ENCODE measurements at regions not wholly inside any gene's neighbourhood (a gene's known extent, or its start where the extent isn't known, plus 50 kb on each side); places are given as distances from the start of the nearest gene placed in this dataset.

DNA sequence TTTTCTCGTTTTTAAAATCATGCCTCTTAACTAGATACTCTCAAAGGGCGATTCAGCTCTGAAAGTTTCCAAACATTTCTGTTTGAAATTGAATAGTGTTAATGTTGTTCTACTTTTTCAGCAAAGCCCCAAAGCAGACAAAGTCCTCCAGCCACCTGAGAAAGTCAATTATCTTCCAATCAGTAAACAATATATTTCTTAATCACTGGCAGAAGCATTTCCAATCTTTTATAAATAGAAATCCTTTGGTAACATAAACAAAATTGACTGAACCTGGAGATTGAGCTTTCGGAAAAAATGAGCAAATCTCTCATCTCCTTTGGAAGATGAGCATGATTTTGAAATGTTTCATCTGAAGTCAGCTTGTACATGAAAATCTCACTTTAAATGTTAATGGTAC is 84.4 kb upstream of the FIBIN start:
- no peak for TF ChIP-seq TARDBP (IDR thresholded peaks at IDR 0.05)
- TF ChIP-seq BHLHE40 (IDR thresholded peaks at IDR 0.05; ENCODE audit: borderline replicate concordance) = no peak
- no peak for TF ChIP-seq NFRKB (IDR thresholded peaks at IDR 0.05)
- TF ChIP-seq, protein P1, sequence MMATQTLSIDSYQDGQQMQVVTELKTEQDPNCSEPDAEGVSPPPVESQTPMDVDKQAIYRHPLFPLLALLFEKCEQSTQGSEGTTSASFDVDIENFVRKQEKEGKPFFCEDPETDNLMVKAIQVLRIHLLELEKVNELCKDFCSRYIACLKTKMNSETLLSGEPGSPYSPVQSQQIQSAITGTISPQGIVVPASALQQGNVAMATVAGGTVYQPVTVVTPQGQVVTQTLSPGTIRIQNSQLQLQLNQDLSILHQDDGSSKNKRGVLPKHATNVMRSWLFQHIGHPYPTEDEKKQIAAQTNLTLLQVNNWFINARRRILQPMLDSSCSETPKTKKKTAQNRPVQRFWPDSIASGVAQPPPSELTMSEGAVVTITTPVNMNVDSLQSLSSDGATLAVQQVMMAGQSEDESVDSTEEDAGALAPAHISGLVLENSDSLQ (IDR thresholded peaks at IDR 0.05) = no peak
- no peak for TF ChIP-seq ELF4 (IDR thresholded peaks at IDR 0.05)
- no peak for TF ChIP-seq CTBP1 (IDR thresholded peaks at IDR 0.05; ENCODE audit: borderline replicate concordance)
- TF ChIP-seq L3MBTL2 (conservative IDR thresholded peaks at IDR 0.05) = no peak
- TF ChIP-seq ARNT (IDR thresholded peaks at IDR 0.05) = no peak
- TF ChIP-seq HDGF (IDR thresholded peaks at IDR 0.05; ENCODE audit: borderline replicate concordance) = no peak
- no peak for TF ChIP-seq FOXA1 (IDR thresholded peaks at IDR 0.05)
- no peak for TF ChIP-seq SUZ12 (IDR thresholded peaks at IDR 0.05)
- no peak for TF ChIP-seq FOXM1 (IDR thresholded peaks at IDR 0.05; ENCODE audit: borderline replicate concordance)
- no peak for TF ChIP-seq ZNF384 (IDR thresholded peaks at IDR 0.05)
- TF ChIP-seq FOXK2 (IDR thresholded peaks at IDR 0.05) = no peak
- no peak for TF ChIP-seq LEF1 (IDR thresholded peaks at IDR 0.05; ENCODE audit: borderline replicate concordance)
- TF ChIP-seq SP1 (IDR thresholded peaks at IDR 0.05) = no peak
- DNase-seq (ENCODE audit: extremely low spot score) = no peak
- ChIA-PET CTCF (no interaction called here), POLR2A (no interaction called here)

DNA sequence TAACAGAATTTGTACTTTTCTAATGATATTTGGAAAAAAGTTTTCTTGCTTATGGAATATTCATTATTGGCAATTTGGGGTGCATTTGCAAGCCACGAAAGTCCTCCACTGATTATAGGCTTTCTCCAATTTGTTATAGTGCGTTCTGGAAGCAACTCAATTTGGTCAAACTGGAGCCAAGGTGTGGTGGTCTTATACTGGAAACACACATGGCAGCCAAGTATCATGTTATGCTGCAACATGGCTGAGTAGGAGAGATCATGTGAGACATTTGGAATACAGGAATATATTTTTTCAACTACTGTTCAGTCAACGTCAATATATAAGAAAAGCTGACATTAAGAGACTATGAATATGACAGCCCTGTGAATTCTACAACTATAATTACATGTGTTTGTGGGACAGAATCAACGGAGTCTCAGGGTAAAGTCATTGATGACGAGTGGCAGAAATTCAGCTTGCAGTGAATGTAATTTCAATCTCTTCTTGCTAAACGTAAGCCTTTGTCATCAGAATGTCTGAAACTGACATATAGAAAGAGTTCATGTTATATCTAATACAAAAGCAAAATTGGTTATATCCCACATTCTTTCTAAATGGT is 83.8 kb upstream of the FIBIN start:
- CTCF ChIA-PET = no interaction called here
- no peak for DNase-seq (ENCODE audit: extremely low spot score)

DNA sequence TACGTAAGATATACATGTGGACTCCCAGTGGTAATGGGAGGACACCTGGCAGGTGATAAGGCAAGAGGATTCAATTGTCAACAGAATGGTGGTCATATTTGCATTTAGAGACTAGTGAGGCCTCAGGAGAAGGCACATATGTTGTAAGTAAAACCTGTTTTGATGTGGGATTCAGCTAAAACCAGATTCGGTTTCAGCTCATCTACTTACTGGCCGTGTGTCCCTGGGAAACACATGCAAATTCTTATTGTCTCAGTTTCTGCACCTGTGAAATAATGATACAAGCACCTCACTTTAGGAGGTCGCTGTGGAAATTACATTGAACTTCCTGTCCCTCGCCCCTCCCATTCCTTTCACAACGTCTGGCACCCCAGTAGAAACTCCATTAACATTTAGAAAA is 78.9 kb upstream of the FIBIN start:
- TF ChIP-seq BHLHE40 (IDR thresholded peaks at IDR 0.05; ENCODE audit: borderline replicate concordance) = no peak
- no peak for TF ChIP-seq L3MBTL2 (conservative IDR thresholded peaks at IDR 0.05)
- no peak for TF ChIP-seq NFRKB (IDR thresholded peaks at IDR 0.05)
- TF ChIP-seq ZNF384 (IDR thresholded peaks at IDR 0.05) = no peak
- no peak for TF ChIP-seq SUZ12 (IDR thresholded peaks at IDR 0.05)
- ChIA-PET POLR2A (no interaction called here), CTCF (no interaction called here)
- DNase-seq (ENCODE audit: extremely low spot score) = no peak

More for the DNA sequence above, 83.8 kb upstream of the FIBIN start:
- POLR2A ChIA-PET = no interaction called here
- TF ChIP-seq L3MBTL2 (conservative IDR thresholded peaks at IDR 0.05) (no peak), FOXA1 (IDR thresholded peaks at IDR 0.05) (no peak), ARNT (IDR thresholded peaks at IDR 0.05) (no peak), SUZ12 (IDR thresholded peaks at IDR 0.05) (no peak), CTBP1 (IDR thresholded peaks at IDR 0.05; ENCODE audit: borderline replicate concordance) (no peak), LEF1 (IDR thresholded peaks at IDR 0.05; ENCODE audit: borderline replicate concordance) (no peak), HDGF (IDR thresholded peaks at IDR 0.05; ENCODE audit: borderline replicate concordance) (no peak), ZNF384 (IDR thresholded peaks at IDR 0.05) (no peak), TARDBP (IDR thresholded peaks at IDR 0.05) (no peak), FOXM1 (IDR thresholded peaks at IDR 0.05; ENCODE audit: borderline replicate concordance) (no peak), BHLHE40 (IDR thresholded peaks at IDR 0.05; ENCODE audit: borderline replicate concordance) (no peak)
- TF ChIP-seq, protein P1 (IDR thresholded peaks at IDR 0.05) = no peak

DNA sequence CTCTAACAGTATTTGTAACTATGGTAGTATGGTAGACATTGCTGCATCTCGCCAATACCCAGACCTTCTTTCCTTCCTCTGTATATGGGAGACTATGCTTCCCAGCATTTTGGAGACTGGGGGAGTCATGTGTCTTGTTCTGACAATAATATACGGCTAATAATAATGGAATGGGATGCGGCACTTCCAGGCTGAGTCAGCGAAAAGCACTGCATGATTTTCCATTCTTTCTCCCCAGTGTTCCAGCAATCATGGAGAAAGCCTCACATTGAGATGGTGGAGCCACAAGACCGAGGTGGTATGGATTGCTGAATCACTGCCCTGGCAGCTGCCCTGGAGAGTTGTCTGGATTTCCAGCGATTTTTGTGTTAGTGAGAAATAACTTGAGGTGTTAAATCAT is 77.1 kb upstream of the FIBIN start:
- POLR2A ChIA-PET = no interaction called here
- DNase-seq (ENCODE audit: extremely low spot score) = no peak
- CTCF ChIA-PET = no interaction called here
- TF ChIP-seq, protein P1 (IDR thresholded peaks at IDR 0.05) = no peak
- no peak for TF ChIP-seq CTBP1 (IDR thresholded peaks at IDR 0.05; ENCODE audit: borderline replicate concordance)
- no peak for TF ChIP-seq ELF4 (IDR thresholded peaks at IDR 0.05)
- TF ChIP-seq NFRKB (IDR thresholded peaks at IDR 0.05) = no peak

DNA sequence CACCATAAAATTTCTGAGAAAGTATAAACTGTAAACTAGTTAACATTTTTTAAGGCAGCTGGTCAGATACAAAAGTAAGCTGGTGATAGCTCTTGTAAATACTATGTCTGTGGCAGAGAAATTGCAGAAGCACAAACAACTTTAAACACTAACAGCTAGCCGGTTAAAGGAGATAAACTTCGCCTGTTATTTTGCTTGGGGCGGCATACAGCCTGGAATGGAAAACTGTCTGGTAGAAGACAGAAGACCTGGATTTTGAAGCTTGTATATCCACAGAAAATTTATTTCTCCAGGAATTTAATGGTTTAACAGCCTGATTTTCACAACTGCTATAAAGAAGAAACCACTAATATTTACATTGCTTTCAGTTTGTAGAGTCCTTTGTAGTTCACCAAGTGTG is 65.3 kb upstream of the FIBIN start:
- ChIA-PET POLR2A (no interaction called here), CTCF (no interaction called here)
- TF ChIP-seq L3MBTL2 (conservative IDR thresholded peaks at IDR 0.05) (no peak), CTBP1 (IDR thresholded peaks at IDR 0.05; ENCODE audit: borderline replicate concordance) (no peak), ARNT (IDR thresholded peaks at IDR 0.05) (no peak), TARDBP (IDR thresholded peaks at IDR 0.05) (no peak), NFRKB (IDR thresholded peaks at IDR 0.05) (no peak), ELF4 (IDR thresholded peaks at IDR 0.05) (no peak), SUZ12 (IDR thresholded peaks at IDR 0.05) (no peak), SP1 (IDR thresholded peaks at IDR 0.05) (no peak), BHLHE40 (IDR thresholded peaks at IDR 0.05; ENCODE audit: borderline replicate concordance) (no peak), LEF1 (IDR thresholded peaks at IDR 0.05; ENCODE audit: borderline replicate concordance) (no peak), ZNF384 (IDR thresholded peaks at IDR 0.05) (no peak), FOXM1 (IDR thresholded peaks at IDR 0.05; ENCODE audit: borderline replicate concordance) (no peak), FOXK2 (IDR thresholded peaks at IDR 0.05) (no peak), FOXA1 (IDR thresholded peaks at IDR 0.05) (no peak), HDGF (IDR thresholded peaks at IDR 0.05; ENCODE audit: borderline replicate concordance) (no peak)
- TF ChIP-seq, protein P1 (IDR thresholded peaks at IDR 0.05) = no peak
- DNase-seq (ENCODE audit: extremely low spot score) = no peak
